ENCODE measurements at regions not wholly inside any gene's neighbourhood (a gene's known extent, or its start where the extent isn't known, plus 50 kb on each side); places are given as distances from the start of the nearest gene placed in this dataset.

GRCh38 chr1:80924290-80924689, 876.4 kb upstream of the ADGRL2 start:
- no peaks in the 10 kb centered on the region for H3K27me3 ChIP-seq
- no peak for DNase-seq
- H3K36me3 ChIP-seq: no peaks in the 10 kb centered on the region
- no peak for TF ChIP-seq POLR2AphosphoS5 (IDR thresholded peaks at IDR 0.05)
- TF ChIP-seq EP300 (IDR thresholded peaks at IDR 0.05): no peak
- no peak for TF ChIP-seq POLR2A (IDR thresholded peaks at IDR 0.05)
- TF ChIP-seq CTCF (IDR thresholded peaks at IDR 0.05): no peak
- no peak overlapping the region for H3K27ac ChIP-seq
- H3K4me1 ChIP-seq: no peaks in the 10 kb centered on the region
- intact Hi-C loops (cut with DNase I): no loop called here
- WGBS, 2 donors: 93 to 94% methylated on average over 2 of the region's 2 CpGs
- no peaks in the 10 kb centered on the region for H3K9me3 ChIP-seq
- H3K4me3 ChIP-seq: no peak overlapping the region

GRCh38 chr1:80922906-80923305, 877.8 kb upstream of the ADGRL2 start:
- Histone ChIP-seq H3K4me3 (no peak overlapping the region), H3K4me1 (peaks cover 0 to 9% (median 4%) of the 10 kb centered on the region in 4 donors), H3K27me3 (no peaks in the 10 kb centered on the region), H3K36me3 (no peaks in the 10 kb centered on the region), H3K27ac (no peak overlapping the region), H3K9me3 (no peaks in the 10 kb centered on the region)
- TF ChIP-seq POLR2AphosphoS5 (IDR thresholded peaks at IDR 0.05) (no peak), EP300 (IDR thresholded peaks at IDR 0.05) (no peak), POLR2A (IDR thresholded peaks at IDR 0.05) (no peak), CTCF (IDR thresholded peaks at IDR 0.05) (no peak)
- intact Hi-C loops (cut with DNase I): no loop called here
- 62 to 72% methylated on average over 1 of the region's 1 CpG for WGBS, 2 donors
- no peak for DNase-seq

GRCh38 chr1:80919426-80919825, 881.3 kb upstream of the ADGRL2 start:
- H3K36me3 ChIP-seq: no peaks in the 10 kb centered on the region
- WGBS, 2 donors: 88 to 89% methylated on average over 6 of the region's 6 CpGs
- TF ChIP-seq POLR2AphosphoS5 (IDR thresholded peaks at IDR 0.05): no peak
- no peak for TF ChIP-seq CTCF (IDR thresholded peaks at IDR 0.05)
- TF ChIP-seq EP300 (IDR thresholded peaks at IDR 0.05): no peak
- no peak for TF ChIP-seq POLR2A (IDR thresholded peaks at IDR 0.05)
- H3K27me3 ChIP-seq: no peaks in the 10 kb centered on the region
- H3K4me3 ChIP-seq: no peak overlapping the region
- no peak overlapping the region for H3K27ac ChIP-seq
- H3K9me3 ChIP-seq: no peaks in the 10 kb centered on the region
- DNase-seq: no peak
- H3K4me1 ChIP-seq: peaks cover 0 to 27% (median 18%) of the 10 kb centered on the region in 4 donors
- intact Hi-C loops (cut with DNase I): no loop called here

- Histone ChIP-seq H3K9me3 (no peaks in the 10 kb centered on the region), H3K4me1 (peaks cover 0 to 27% (median 18%) of the 10 kb centered on the region in 4 donors), H3K27ac (no peak overlapping the region), H3K27me3 (no peaks in the 10 kb centered on the region), H3K36me3 (no peaks in the 10 kb centered on the region), H3K4me3 (no peak overlapping the region)
- WGBS, 2 donors: 0 to 7% methylated on average over 1 of the region's 1 CpG
- intact Hi-C loops (cut with DNase I): no loop called here
- no peak for DNase-seq
- no peak for TF ChIP-seq EP300 (IDR thresholded peaks at IDR 0.05)
- TF ChIP-seq CTCF (IDR thresholded peaks at IDR 0.05): no peak
- TF ChIP-seq POLR2AphosphoS5 (IDR thresholded peaks at IDR 0.05): no peak
- TF ChIP-seq POLR2A (IDR thresholded peaks at IDR 0.05): no peak
Observed at GRCh38 chr1:80918380-80918779, 882.4 kb upstream of the ADGRL2 start.

- H3K27ac ChIP-seq: no peak overlapping the region
- intact Hi-C loops (cut with DNase I): no loop called here
- H3K36me3 ChIP-seq: no peaks in the 10 kb centered on the region
- H3K9me3 ChIP-seq: no peaks in the 10 kb centered on the region
- no peak overlapping the region for H3K4me3 ChIP-seq
- H3K27me3 ChIP-seq: no peaks in the 10 kb centered on the region
- H3K4me1 ChIP-seq: peaks cover 0 to 27% (median 18%) of the 10 kb centered on the region in 4 donors
- WGBS, 2 donors: 72 to 81% methylated on average over 2 of the region's 2 CpGs
- DNase-seq: no peak
- TF ChIP-seq EP300 (IDR thresholded peaks at IDR 0.05) (no peak), CTCF (IDR thresholded peaks at IDR 0.05) (no peak), POLR2AphosphoS5 (IDR thresholded peaks at IDR 0.05) (no peak), POLR2A (IDR thresholded peaks at IDR 0.05) (no peak)
Observed at GRCh38 chr1:80917826-80918225, 882.9 kb upstream of the ADGRL2 start.

Data from sigmoid colon (tissue), 6 donors.